Hepatocyte (in vitro differentiated cells): ENCODE measurements at regions not wholly inside any gene's neighbourhood (a gene's known extent, or its start where the extent isn't known, plus 50 kb on each side); places are given as distances from the start of the nearest gene placed in this dataset.

ENCODE experiments used
- DNase-seq: peaks from one replicate; pipeline ENCODE4 v3.0.0-alpha.2; 2016; ENCODE audit warnings: low spot score
- H2AFZ ChIP-seq: fragments of 200-600 bp; sonication (generic); 2 replicates; pipeline ENCODE4 v1.6.0; 2016; ENCODE audit warnings: antibody characterized with exemption, mild to moderate bottlenecking
- H3K27ac ChIP-seq: fragments of 200-600 bp; sonication (generic); 2 replicates; pipeline ENCODE4 v1.5.1; 2016; ENCODE audit warnings: mild to moderate bottlenecking
- H3K27me3 ChIP-seq: fragments of 200-600 bp; sonication (generic); 2 replicates; pipeline ENCODE4 v1.6.1; 2016
- H3K36me3 ChIP-seq: fragments of 200-600 bp; sonication (generic); replicated peaks from 2 replicates; pipeline ENCODE4 v1.5.1; 2016; ENCODE audit warnings: low read depth; ENCODE audit not compliant: insufficient read depth
- H3K4me1 ChIP-seq: fragments of 200-600 bp; sonication (generic); 2 replicates; pipeline ENCODE4 v1.5.1; 2016; ENCODE audit warnings: mild to moderate bottlenecking, moderate library complexity; ENCODE audit not compliant: insufficient read depth
- H3K4me2 ChIP-seq: fragments of 200-600 bp; sonication (generic); 2 replicates; pipeline ENCODE4 v1.6.0; 2016
- H3K4me3 ChIP-seq: fragments of 200-600 bp; sonication (generic); 2 replicates; pipeline ENCODE4 v1.5.1; 2016; ENCODE audit warnings: mild to moderate bottlenecking
- H3K79me2 ChIP-seq: fragments of 200-600 bp; sonication (generic); 2 replicates; pipeline ENCODE4 v1.6.0; 2017; ENCODE audit warnings: mild to moderate bottlenecking
- H3K9me2 ChIP-seq: fragments of 200-600 bp; sonication (generic); replicated peaks from 2 replicates; pipeline ENCODE4 v1.6.0; 2017; ENCODE audit warnings: mild to moderate bottlenecking; ENCODE audit not compliant: insufficient read depth
- H3K9me3 ChIP-seq: fragments of 200-600 bp; sonication (generic); 2 replicates; pipeline ENCODE4 v1.5.1; 2016; ENCODE audit warnings: low read depth, mild to moderate bottlenecking
- H4K20me1 ChIP-seq: fragments of 200-600 bp; sonication (generic); 2 replicates; pipeline ENCODE4 v1.6.0; 2016; ENCODE audit warnings: mild to moderate bottlenecking; ENCODE audit not compliant: insufficient read depth, poor library complexity, severe bottlenecking
- EZH2 ChIP-seq: fragments of 200-600 bp; sonication (generic); IDR thresholded peaks from 2 replicates; pipeline ENCODE4 v1.6.1; 2016; ENCODE audit warnings: antibody characterized with exemption, mild to moderate bottlenecking, borderline replicate concordance
- EZH2phosphoT487 ChIP-seq: fragments of 200-600 bp; sonication (generic); IDR thresholded peaks from one replicate; pipeline ENCODE4 v1.6.1; 2018; ENCODE audit warnings: antibody characterized with exemption, mild to moderate bottlenecking, low read depth, moderate library complexity; ENCODE audit not compliant: unreplicated experiment, severe bottlenecking
- WGBS: methylation state at CpG from one replicate; pipeline ENCODE4 v1.1.6; 2016; ENCODE audit warnings: low lambda C conversion rate; ENCODE audit errors: missing lambda C conversion rate; 5-methylcytosine and 5-hydroxymethylcytosine counted together
- TF ChIP-seq, protein P1 (sequence below): fragments of 200-600 bp; sonication (generic); IDR thresholded peaks from 2 replicates; pipeline ENCODE4 v1.5.1; 2016; ENCODE audit warnings: antibody characterized with exemption, mild to moderate bottlenecking; ENCODE audit not compliant: poor library complexity

DNA sequence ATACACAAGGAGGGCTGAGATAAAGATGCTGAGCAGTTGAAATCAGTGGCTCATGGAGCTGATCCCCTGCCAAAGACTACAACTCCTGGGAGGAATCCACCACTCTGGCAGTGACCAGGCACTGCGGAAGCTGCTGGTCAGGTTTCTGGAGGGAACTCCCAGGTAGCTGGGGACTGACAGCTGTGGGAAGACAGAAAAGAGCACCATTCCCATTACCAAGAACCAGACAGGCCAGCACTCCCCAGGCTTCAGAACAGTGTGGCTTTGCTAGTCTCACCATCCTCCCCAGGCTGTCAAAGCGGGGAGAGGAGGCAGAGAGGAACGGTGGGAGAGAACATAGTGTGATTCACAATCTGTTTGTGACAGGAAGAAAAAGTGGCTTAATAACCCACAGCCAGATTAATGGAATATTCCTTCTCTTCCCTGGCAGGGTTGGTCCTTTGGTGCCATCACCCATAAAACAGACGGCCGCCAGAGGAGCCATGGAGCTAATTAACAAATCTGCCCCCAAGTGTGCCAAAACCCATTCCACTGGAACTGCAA, 92.1 kb downstream of the MAB21L3 start:
- H3K27me3 ChIP-seq, result no peaks in the 10 kb centered on the region
- no peaks in the 10 kb centered on the region for H3K36me3 ChIP-seq
- 59% methylated on average over 5 of the region's 5 CpGs for WGBS
- H3K4me2 ChIP-seq, result no peak overlapping the region
- H3K27ac ChIP-seq, result no peak overlapping the region
- H3K4me1 ChIP-seq, result no peaks in the 10 kb centered on the region
- no peak overlapping the region for H3K4me3 ChIP-seq
- no peak for DNase-seq
- H3K9me2 ChIP-seq, result no peaks in the 10 kb centered on the region
- H3K79me2 ChIP-seq, result no peaks in the 10 kb centered on the region
- H2AFZ ChIP-seq, result no peak overlapping the region
- H4K20me1 ChIP-seq, result no peaks in the 10 kb centered on the region
- H3K9me3 ChIP-seq, result no peaks in the 10 kb centered on the region
- TF ChIP-seq EZH2 (no peak), EZH2phosphoT487 (no peak)
- TF ChIP-seq, protein P1, sequence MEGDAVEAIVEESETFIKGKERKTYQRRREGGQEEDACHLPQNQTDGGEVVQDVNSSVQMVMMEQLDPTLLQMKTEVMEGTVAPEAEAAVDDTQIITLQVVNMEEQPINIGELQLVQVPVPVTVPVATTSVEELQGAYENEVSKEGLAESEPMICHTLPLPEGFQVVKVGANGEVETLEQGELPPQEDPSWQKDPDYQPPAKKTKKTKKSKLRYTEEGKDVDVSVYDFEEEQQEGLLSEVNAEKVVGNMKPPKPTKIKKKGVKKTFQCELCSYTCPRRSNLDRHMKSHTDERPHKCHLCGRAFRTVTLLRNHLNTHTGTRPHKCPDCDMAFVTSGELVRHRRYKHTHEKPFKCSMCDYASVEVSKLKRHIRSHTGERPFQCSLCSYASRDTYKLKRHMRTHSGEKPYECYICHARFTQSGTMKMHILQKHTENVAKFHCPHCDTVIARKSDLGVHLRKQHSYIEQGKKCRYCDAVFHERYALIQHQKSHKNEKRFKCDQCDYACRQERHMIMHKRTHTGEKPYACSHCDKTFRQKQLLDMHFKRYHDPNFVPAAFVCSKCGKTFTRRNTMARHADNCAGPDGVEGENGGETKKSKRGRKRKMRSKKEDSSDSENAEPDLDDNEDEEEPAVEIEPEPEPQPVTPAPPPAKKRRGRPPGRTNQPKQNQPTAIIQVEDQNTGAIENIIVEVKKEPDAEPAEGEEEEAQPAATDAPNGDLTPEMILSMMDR, result no peak

DNA sequence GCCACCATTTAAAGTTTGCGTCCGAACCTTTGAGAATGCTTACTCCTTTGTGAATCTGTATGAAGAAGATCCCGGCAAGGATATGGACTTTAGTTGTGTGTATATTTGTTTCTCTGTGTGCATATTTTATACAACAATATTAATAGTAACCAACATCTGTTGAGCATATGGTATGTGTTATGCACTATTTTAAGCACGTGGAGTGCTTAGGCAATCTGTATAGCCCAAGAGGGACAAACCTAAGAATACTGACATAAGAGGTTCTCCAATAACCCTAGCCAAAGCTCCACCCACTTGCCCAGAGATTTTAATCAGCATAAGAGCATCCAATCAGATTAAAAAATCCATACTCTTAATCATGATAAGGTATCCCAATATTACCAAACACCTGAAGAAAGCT, 92.7 kb downstream of the MAB21L3 start:
- no peaks in the 10 kb centered on the region for H3K36me3 ChIP-seq
- 70% methylated on average over 4 of the region's 4 CpGs for WGBS
- H3K4me2 ChIP-seq, result no peak overlapping the region
- no peaks in the 10 kb centered on the region for H3K9me2 ChIP-seq
- H3K27me3 ChIP-seq, result no peaks in the 10 kb centered on the region
- no peaks in the 10 kb centered on the region for H4K20me1 ChIP-seq
- no peaks in the 10 kb centered on the region for H3K4me1 ChIP-seq
- TF ChIP-seq, protein P1, result no peak
- TF ChIP-seq EZH2phosphoT487 (no peak), EZH2 (no peak)
- H3K4me3 ChIP-seq, result no peak overlapping the region
- H3K27ac ChIP-seq, result no peak overlapping the region
- no peak for DNase-seq
- no peaks in the 10 kb centered on the region for H3K9me3 ChIP-seq
- no peak overlapping the region for H2AFZ ChIP-seq
- no peaks in the 10 kb centered on the region for H3K79me2 ChIP-seq

DNA sequence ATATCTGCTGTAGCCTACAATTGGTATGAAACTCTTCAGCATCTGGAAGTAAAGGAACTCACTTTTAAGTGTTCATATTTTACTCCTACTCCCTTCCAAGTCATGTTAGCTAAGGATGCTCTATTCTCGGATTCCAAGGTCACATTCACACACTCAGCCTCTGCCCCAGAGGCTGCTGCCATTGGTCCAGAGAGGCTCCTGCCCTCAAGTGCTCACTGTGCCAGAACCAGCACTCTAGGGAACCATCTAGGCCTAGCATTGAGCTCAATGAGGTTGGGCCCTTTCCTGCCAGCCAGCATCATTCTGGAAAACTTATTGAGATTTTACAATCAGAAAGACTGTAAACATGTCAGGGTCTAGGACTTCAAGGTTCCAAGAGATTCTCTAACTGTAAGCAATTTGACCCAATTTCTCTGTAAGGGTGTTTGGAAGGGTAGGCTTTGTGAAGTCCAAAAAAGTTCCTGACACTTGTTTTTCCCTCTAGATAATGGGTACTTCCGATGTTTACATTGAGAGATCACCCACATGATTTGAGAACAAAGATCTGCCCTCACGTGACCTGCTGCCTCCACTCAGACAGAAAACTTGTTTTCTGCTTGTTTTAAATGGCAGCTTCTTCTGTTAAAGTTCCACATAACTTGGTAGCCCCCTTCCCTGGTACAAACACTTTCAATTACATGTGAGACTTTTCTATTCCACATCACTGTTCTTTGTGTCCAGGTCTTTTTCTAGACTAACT, 94.9 kb downstream of the MAB21L3 start:
- Histone ChIP-seq H3K9me3 (no peaks in the 10 kb centered on the region), H3K9me2 (no peaks in the 10 kb centered on the region), H3K36me3 (no peaks in the 10 kb centered on the region), H3K4me2 (no peak overlapping the region), H3K79me2 (no peaks in the 10 kb centered on the region), H3K27me3 (no peaks in the 10 kb centered on the region), H3K4me1 (no peaks in the 10 kb centered on the region), H2AFZ (no peak overlapping the region), H3K4me3 (no peak overlapping the region), H4K20me1 (no peaks in the 10 kb centered on the region), H3K27ac (no peak overlapping the region)
- no peak for DNase-seq
- WGBS, result 80% methylated on average over 3 of the region's 3 CpGs
- no peak for TF ChIP-seq EZH2

DNA sequence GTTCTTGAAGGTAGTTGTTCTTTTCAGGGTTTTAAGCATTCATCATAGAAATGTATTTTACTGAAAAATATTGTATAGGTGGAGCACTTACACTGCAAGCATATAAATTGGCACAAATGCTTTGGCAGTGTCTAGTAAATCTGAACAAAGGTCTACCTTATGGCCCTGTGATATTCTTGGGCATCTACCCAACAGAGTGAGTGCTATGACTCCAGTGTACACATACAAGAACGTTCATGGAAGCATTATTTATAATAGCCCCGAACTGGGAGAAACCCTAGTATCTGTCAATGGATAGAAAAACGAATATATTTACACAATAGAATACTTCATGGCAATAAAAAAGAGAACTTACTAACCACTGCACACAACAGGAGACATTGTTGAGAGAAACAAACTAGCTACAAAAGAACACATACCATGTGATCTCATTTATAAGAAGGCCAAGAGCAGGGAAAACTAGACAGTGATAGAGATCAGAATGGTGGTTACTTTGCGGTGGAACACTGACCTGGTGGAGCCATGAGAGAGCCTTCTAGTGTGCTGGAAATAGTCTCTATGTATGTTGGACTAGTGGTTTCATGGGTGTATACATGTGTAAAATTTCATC, 96.0 kb downstream of the MAB21L3 start:
- no peak overlapping the region for H3K27ac ChIP-seq
- H3K79me2 ChIP-seq, result no peaks in the 10 kb centered on the region
- H3K27me3 ChIP-seq, result no peaks in the 10 kb centered on the region
- no peaks in the 10 kb centered on the region for H3K36me3 ChIP-seq
- no peak overlapping the region for H3K4me2 ChIP-seq
- DNase-seq, result no peak
- H3K9me2 ChIP-seq, result no peaks in the 10 kb centered on the region
- 72% methylated on average over 4 of the region's 4 CpGs for WGBS
- H2AFZ ChIP-seq, result no peak overlapping the region
- no peaks in the 10 kb centered on the region for H3K9me3 ChIP-seq
- H3K4me1 ChIP-seq, result no peaks in the 10 kb centered on the region
- TF ChIP-seq EZH2 (no peak), EZH2phosphoT487 (no peak)
- TF ChIP-seq, protein P1, result no peak
- no peak overlapping the region for H3K4me3 ChIP-seq
- H4K20me1 ChIP-seq, result no peaks in the 10 kb centered on the region
